Germinal center (tissue), 1 donor: ENCODE measurements at regions not wholly inside any gene's neighbourhood (a gene's known extent, or its start where the extent isn't known, plus 50 kb on each side); places are given as distances from the start of the nearest gene placed in this dataset.
"Not testable (repeated sequence)": the region's sequence is repeated elsewhere in the genome, so short reads cannot be mapped to it uniquely, and the experiment has no call there.

ENCODE experiments used
- DNase-seq: peaks from one replicate; pipeline ENCODE4 v3.0.0; 2012; ENCODE audit warnings: mixed read lengths, low spot score

- no peak for DNase-seq
Measured at GRCh38 chr10:125269716-125270115, 109.4 kb upstream of the CTBP2 start.

GRCh38 chr10:125266966-125267365 lies 106.6 kb upstream of the CTBP2 start:
- no peak for DNase-seq

- DNase-seq, result no peak
Measured at GRCh38 chr10:125266541-125266940, 106.2 kb upstream of the CTBP2 start.

GRCh38 chr10:125265579-125265955 lies 105.2 kb upstream of the CTBP2 start:
- DNase-seq, result no peak

- DNase-seq, result no peak
Measured at GRCh38 chr10:125264757-125265578, 104.6 kb upstream of the CTBP2 start.

GRCh38 chr10:125264091-125264490 lies 103.7 kb upstream of the CTBP2 start:
- DNase-seq, result no peak

GRCh38 chr10:125263551-125263950 lies 103.2 kb upstream of the CTBP2 start:
- no peak for DNase-seq

- no peak for DNase-seq
Measured at GRCh38 chr10:125262920-125263319, 102.6 kb upstream of the CTBP2 start.

GRCh38 chr10:125262409-125262808 lies 102.0 kb upstream of the CTBP2 start:
- DNase-seq, result no peak

- no peak for DNase-seq
Measured at GRCh38 chr10:125261491-125262186, 101.3 kb upstream of the CTBP2 start.

GRCh38 chr10:125260260-125260659 lies 99.9 kb upstream of the CTBP2 start:
- no peak for DNase-seq

GRCh38 chr10:125259651-125260050 lies 99.3 kb upstream of the CTBP2 start:
- no peak for DNase-seq

GRCh38 chr10:125258676-125259075 lies 98.3 kb upstream of the CTBP2 start:
- no peak for DNase-seq

GRCh38 chr10:125257521-125258108 lies 97.3 kb upstream of the CTBP2 start:
- no peak for DNase-seq

- no peak for DNase-seq
Measured at GRCh38 chr10:125256026-125256425, 95.7 kb upstream of the CTBP2 start.

GRCh38 chr10:125252937-125253336 lies 92.6 kb upstream of the CTBP2 start:
- no peak for DNase-seq

GRCh38 chr10:125250834-125251233 lies 90.5 kb upstream of the CTBP2 start:
- not testable (repeated sequence) for DNase-seq

GRCh38 chr10:125249948-125250347 lies 89.6 kb upstream of the CTBP2 start:
- DNase-seq, result no peak

GRCh38 chr10:125248489-125248888 lies 88.1 kb upstream of the CTBP2 start:
- no peak for DNase-seq

- no peak for DNase-seq
Measured at GRCh38 chr10:125247576-125247975, 87.2 kb upstream of the CTBP2 start.

- DNase-seq, result no peak
Measured at GRCh38 chr10:125243532-125244253, 83.3 kb upstream of the CTBP2 start.

- DNase-seq, result no peak
Measured at GRCh38 chr10:125238682-125239081, 78.3 kb upstream of the CTBP2 start.

GRCh38 chr10:125236091-125236490 lies 75.7 kb upstream of the CTBP2 start:
- DNase-seq, result no peak
